Left lung (tissue), 4 donors: ENCODE measurements at regions not wholly inside any gene's neighbourhood (a gene's known extent, or its start where the extent isn't known, plus 50 kb on each side); places are given as distances from the start of the nearest gene placed in this dataset.
A peak's percentile ranks its signal among the peaks of the same experiment; 100 is the strongest.

Experiments
- ATAC-seq: fragments of 200-7000 bp; cut with Tn5 transposase; one replicate; pipeline ENCODE4 v1.9.1; 2020; ENCODE audit warnings: moderate library complexity
- DNase-seq, 4 donors: peaks; one replicate each; pipeline ENCODE4 v3.0.0-alpha.2; 2013 to 2020
- H3K27ac ChIP-seq, 2 donors: fragments of 200-600 bp; sonication (generic) in 1 of 2; one replicate each; pipeline versions ENCODE4 v1.5.0 to v1.8.0; 2020 to 2021
- H3K27me3 ChIP-seq, 2 donors: fragments of 200-600 bp; sonication (generic) in 1 of 2; one replicate each; pipeline versions ENCODE4 v1.5.0 to v1.8.0; 2020 to 2021
- H3K36me3 ChIP-seq, 2 donors: fragments of 200-600 bp; sonication (generic) in 1 of 2; one replicate each; pipeline versions ENCODE4 v1.5.0 to v1.8.0; 2020 to 2021
- H3K4me1 ChIP-seq, 2 donors: fragments of 200-600 bp; one replicate each; pipeline ENCODE4 v1.8.0; 2021
- H3K4me3 ChIP-seq, 2 donors: fragments of 200-600 bp; sonication (generic) in 1 of 2; one replicate each; pipeline versions ENCODE4 v1.5.0 to v1.8.0; 2020 to 2021; ENCODE audit warnings: mild to moderate bottlenecking in 1 of 2
- H3K9me3 ChIP-seq, 2 donors: fragments of 200-600 bp; sonication (generic) in 1 of 2; one replicate each; pipeline versions ENCODE4 v1.5.0 to v1.8.0; 2020 to 2021
- CTCF ChIP-seq, 2 donors: fragments of 200-600 bp; sonication (generic) in 1 of 2; IDR thresholded peaks; one replicate each; pipeline versions ENCODE4 v1.5.0 to v1.8.0; 2021; ENCODE audit warnings: antibody characterized with exemption in 2 of 2
- intact Hi-C, 2 donors: fragments of 100-400 bp; cut with DNase I; formaldehyde crosslinking; loops; one replicate each; pipeline versions ENCODE4 v1.11.2 to v1.14.2; 2022
- donor health status: DM: no; HTN: yes; CAD: no.
- donor health status: DM: no; HTN: no; CAD: no.

GRCh38 chr17:72476575-72476986 is 355.8 kb downstream of the SOX9 start:
- TF ChIP-seq CTCF (IDR thresholded peaks at IDR 0.05), result no peak
- Histone ChIP-seq H3K9me3 (no peaks in the 10 kb centered on the region), H3K4me3 (no peak overlapping the region), H3K27ac (no peak overlapping the region), H3K4me1 (no peaks in the 10 kb centered on the region), H3K27me3 (peaks cover 0 to 18% of the 10 kb centered on the region in 2 donors), H3K36me3 (no peaks in the 10 kb centered on the region)
- no peak for DNase-seq
- intact Hi-C loops, result no loop called here
- no peak for ATAC-seq

GRCh38 chr17:72477491-72477890 is 356.7 kb downstream of the SOX9 start:
- intact Hi-C loops, result no loop called here
- peak; percentile 65 for ATAC-seq
- DNase-seq, result peak in 1 of 4 donors; percentile 53
- no peaks in the 10 kb centered on the region for H3K4me1 ChIP-seq
- no peak overlapping the region for H3K4me3 ChIP-seq
- H3K36me3 ChIP-seq, result no peaks in the 10 kb centered on the region
- peaks cover 0 to 18% of the 10 kb centered on the region in 2 donors for H3K27me3 ChIP-seq
- H3K27ac ChIP-seq, result no peak overlapping the region
- TF ChIP-seq CTCF (IDR thresholded peaks at IDR 0.05), result no peak
- no peaks in the 10 kb centered on the region for H3K9me3 ChIP-seq

GRCh38 chr17:72479113-72479512 is 358.3 kb downstream of the SOX9 start:
- intact Hi-C loops, result no loop called here
- Histone ChIP-seq H3K27ac (no peak overlapping the region), H3K4me3 (no peak overlapping the region), H3K9me3 (no peaks in the 10 kb centered on the region), H3K36me3 (no peaks in the 10 kb centered on the region), H3K4me1 (no peaks in the 10 kb centered on the region), H3K27me3 (peaks cover 0 to 18% of the 10 kb centered on the region in 2 donors)
- no peak for ATAC-seq
- TF ChIP-seq CTCF (IDR thresholded peaks at IDR 0.05), result no peak
- no peak for DNase-seq

GRCh38 chr17:72481572-72481971 is 360.8 kb downstream of the SOX9 start:
- intact Hi-C loops, result no loop called here
- Histone ChIP-seq H3K9me3 (no peaks in the 10 kb centered on the region), H3K27me3 (peaks cover 0 to 11% of the 10 kb centered on the region in 2 donors), H3K4me1 (no peaks in the 10 kb centered on the region), H3K4me3 (no peak overlapping the region), H3K27ac (no peak overlapping the region), H3K36me3 (no peaks in the 10 kb centered on the region)
- no peak for TF ChIP-seq CTCF (IDR thresholded peaks at IDR 0.05)
- DNase-seq (no peak), ATAC-seq (no peak)

GRCh38 chr17:72485596-72485995 is 364.8 kb downstream of the SOX9 start:
- intact Hi-C loops, result no loop called here
- DNase-seq (no peak), ATAC-seq (no peak)
- no peak overlapping the region for H3K27ac ChIP-seq
- peaks cover 0 to under 1% of the 10 kb centered on the region in 2 donors for H3K9me3 ChIP-seq
- no peak overlapping the region for H3K4me3 ChIP-seq
- H3K4me1 ChIP-seq, result no peaks in the 10 kb centered on the region
- H3K36me3 ChIP-seq, result no peaks in the 10 kb centered on the region
- peaks cover 0 to 1% of the 10 kb centered on the region in 2 donors for H3K27me3 ChIP-seq
- TF ChIP-seq CTCF (IDR thresholded peaks at IDR 0.05), result no peak
